Natural killer cell (primary cell): ENCODE measurements at regions not wholly inside any gene's neighbourhood (a gene's known extent, or its start where the extent isn't known, plus 50 kb on each side); places are given as distances from the start of the nearest gene placed in this dataset.

Experiments used
- ATAC-seq, 3 donors: fragments of 150-1000 bp in 2 of 3; fragments of 200-7000 bp in 1 of 3; cut with Tn5 transposase; 1 replicate in 1 of 3; 2 replicates in 2 of 3; pipeline ENCODE4 v1.10.0; 2021; ENCODE audit warnings: mild to moderate bottlenecking in 2 of 3, moderate library complexity in 2 of 3
- DNase-seq, 2 donors: peaks; one replicate each; pipeline versions ENCODE4 v3.0.0 to v3.0.0-alpha.2; 2013 to 2021; ENCODE audit warnings: mixed read lengths in 1 of 2
- H3K27ac ChIP-seq: one replicate; pipeline ENCODE4 v1.5.1; 2013; ENCODE audit warnings: mild to moderate bottlenecking, low read length
- H3K27me3 ChIP-seq: one replicate; pipeline ENCODE4 v1.6.1; 2013; ENCODE audit warnings: low read length; ENCODE audit not compliant: control insufficient read depth, insufficient read depth
- H3K36me3 ChIP-seq: one replicate; pipeline ENCODE4 v1.6.1; 2013; ENCODE audit warnings: low read length; ENCODE audit not compliant: control insufficient read depth, insufficient read depth
- H3K4me1 ChIP-seq: one replicate; pipeline ENCODE4 v1.6.1; 2013; ENCODE audit warnings: low read length; ENCODE audit not compliant: control insufficient read depth, insufficient read depth
- H3K4me3 ChIP-seq: one replicate; pipeline ENCODE4 v1.5.1; 2013; ENCODE audit warnings: low read length
- H3K9me3 ChIP-seq: one replicate; pipeline ENCODE4 v1.6.1; 2013; ENCODE audit warnings: low read length; ENCODE audit not compliant: control insufficient read depth, insufficient read depth
- H3K27ac Mint-ChIP-seq, 2 donors: one replicate each; pipeline ENCODE4 v1.8.0; 2022; ENCODE audit warnings: mild to moderate bottlenecking in 2 of 2, mixed read lengths in 2 of 2, moderate library complexity in 1 of 2
- H3K27me3 Mint-ChIP-seq, 2 donors: one replicate each; pipeline ENCODE4 v1.8.0; 2022; ENCODE audit warnings: low read depth in 2 of 2, mixed read lengths in 2 of 2
- H3K36me3 Mint-ChIP-seq: one replicate; pipeline ENCODE4 v1.8.0; 2022; ENCODE audit warnings: mixed read lengths
- H3K4me1 Mint-ChIP-seq, 2 donors: one replicate each; pipeline ENCODE4 v1.8.0; 2022; ENCODE audit warnings: mixed read lengths in 2 of 2
- H3K4me3 Mint-ChIP-seq: one replicate; pipeline ENCODE4 v1.8.0; 2022; ENCODE audit warnings: mild to moderate bottlenecking, moderate library complexity, mixed read lengths
- H3K9me3 Mint-ChIP-seq, 2 donors: one replicate each; pipeline ENCODE4 v1.8.0; 2022; ENCODE audit warnings: mixed read lengths in 2 of 2
- WGBS: methylation state at CpG from one replicate; pipeline ENCODE4 v1.1.7; 2013; ENCODE audit warnings: missing lambda C conversion rate; ENCODE audit not compliant: insufficient coverage; 5-methylcytosine and 5-hydroxymethylcytosine counted together
- intact Hi-C: fragments of 100-400 bp; cut with micrococcal nuclease; formaldehyde crosslinking; loops from one replicate; pipeline ENCODE4 v1.14.2; 2022
- TF ChIP-seq, protein P1 (sequence below): fragments of 200-600 bp; IDR thresholded peaks from one replicate; pipeline ENCODE4 v1.8.0; 2022; ENCODE audit warnings: antibody characterized with exemption

DNA sequence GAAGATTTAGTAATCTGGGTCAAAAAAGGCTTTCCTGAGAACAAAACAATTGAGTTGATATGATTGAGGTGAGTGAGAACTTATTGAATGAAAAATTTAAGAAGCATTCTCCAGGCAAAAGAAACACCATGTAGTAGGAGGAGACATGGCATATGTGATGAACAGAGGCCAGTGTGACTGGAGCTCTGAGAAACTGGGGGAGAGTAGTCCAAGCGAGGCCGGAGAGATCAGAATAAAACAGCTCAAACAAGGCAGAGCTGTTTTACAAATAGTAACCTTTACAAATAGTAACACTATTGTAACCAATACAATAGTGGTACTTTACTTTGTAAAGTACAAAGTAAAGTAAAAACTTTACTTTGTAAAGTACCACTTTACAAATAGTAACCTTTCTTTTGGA is 1159.1 kb downstream of the PCDH9 start:
- peaks cover 0 to 2% of the 10 kb centered on the region in 2 donors for H3K27me3 Mint-ChIP-seq
- H3K9me3 Mint-ChIP-seq = no peaks in the 10 kb centered on the region
- Histone ChIP-seq H3K27ac (no peak overlapping the region), H3K9me3 (no peaks in the 10 kb centered on the region), H3K27me3 (no peaks in the 10 kb centered on the region), H3K4me1 (no peaks in the 10 kb centered on the region), H3K4me3 (no peak overlapping the region), H3K36me3 (no peaks in the 10 kb centered on the region)
- no peak overlapping the region for H3K4me3 Mint-ChIP-seq
- H3K4me1 Mint-ChIP-seq = no peaks in the 10 kb centered on the region
- no peak for ATAC-seq
- TF ChIP-seq, protein P1, sequence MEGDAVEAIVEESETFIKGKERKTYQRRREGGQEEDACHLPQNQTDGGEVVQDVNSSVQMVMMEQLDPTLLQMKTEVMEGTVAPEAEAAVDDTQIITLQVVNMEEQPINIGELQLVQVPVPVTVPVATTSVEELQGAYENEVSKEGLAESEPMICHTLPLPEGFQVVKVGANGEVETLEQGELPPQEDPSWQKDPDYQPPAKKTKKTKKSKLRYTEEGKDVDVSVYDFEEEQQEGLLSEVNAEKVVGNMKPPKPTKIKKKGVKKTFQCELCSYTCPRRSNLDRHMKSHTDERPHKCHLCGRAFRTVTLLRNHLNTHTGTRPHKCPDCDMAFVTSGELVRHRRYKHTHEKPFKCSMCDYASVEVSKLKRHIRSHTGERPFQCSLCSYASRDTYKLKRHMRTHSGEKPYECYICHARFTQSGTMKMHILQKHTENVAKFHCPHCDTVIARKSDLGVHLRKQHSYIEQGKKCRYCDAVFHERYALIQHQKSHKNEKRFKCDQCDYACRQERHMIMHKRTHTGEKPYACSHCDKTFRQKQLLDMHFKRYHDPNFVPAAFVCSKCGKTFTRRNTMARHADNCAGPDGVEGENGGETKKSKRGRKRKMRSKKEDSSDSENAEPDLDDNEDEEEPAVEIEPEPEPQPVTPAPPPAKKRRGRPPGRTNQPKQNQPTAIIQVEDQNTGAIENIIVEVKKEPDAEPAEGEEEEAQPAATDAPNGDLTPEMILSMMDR = no peak
- no peak overlapping the region for H3K27ac Mint-ChIP-seq
- intact Hi-C loops = no loop called here
- no peak for DNase-seq
- WGBS = no CpG with 5 or more reads among the region's 2 CpGs
- no peaks in the 10 kb centered on the region for H3K36me3 Mint-ChIP-seq

DNA sequence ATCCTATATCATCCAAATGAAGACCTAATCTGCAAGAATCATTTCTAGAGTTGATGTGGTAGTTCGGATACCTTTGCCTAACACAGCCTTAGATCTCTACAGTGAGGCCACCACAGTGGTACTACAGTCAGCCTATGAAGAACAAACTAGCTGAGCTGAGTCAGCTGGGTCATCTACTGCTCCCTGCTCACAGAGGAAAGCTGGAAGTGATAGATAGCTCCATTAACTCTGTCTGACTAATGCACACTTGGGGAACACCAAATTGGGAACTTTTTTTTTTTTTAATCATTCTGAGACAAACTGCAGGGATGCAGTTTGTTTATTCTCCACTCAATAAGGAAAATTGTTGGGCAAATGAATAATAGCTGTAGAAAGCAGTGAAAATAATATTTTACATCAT is 1160.6 kb downstream of the PCDH9 start:
- H3K9me3 ChIP-seq = no peaks in the 10 kb centered on the region
- Mint-ChIP-seq H3K36me3 (no peaks in the 10 kb centered on the region), H3K27me3 (peaks cover 0 to 2% of the 10 kb centered on the region in 2 donors), H3K4me3 (no peak overlapping the region), H3K9me3 (no peaks in the 10 kb centered on the region), H3K27ac (no peak overlapping the region), H3K4me1 (no peaks in the 10 kb centered on the region)
- no peaks in the 10 kb centered on the region for H3K36me3 ChIP-seq
- DNase-seq = no peak
- no peak overlapping the region for H3K27ac ChIP-seq
- 80% methylated on average over 1 of the region's 1 CpG for WGBS
- H3K4me1 ChIP-seq = no peaks in the 10 kb centered on the region
- TF ChIP-seq, protein P1 = no peak
- no peak for ATAC-seq
- H3K4me3 ChIP-seq = no peak overlapping the region
- H3K27me3 ChIP-seq = no peaks in the 10 kb centered on the region
- intact Hi-C loops = no loop called here

DNA sequence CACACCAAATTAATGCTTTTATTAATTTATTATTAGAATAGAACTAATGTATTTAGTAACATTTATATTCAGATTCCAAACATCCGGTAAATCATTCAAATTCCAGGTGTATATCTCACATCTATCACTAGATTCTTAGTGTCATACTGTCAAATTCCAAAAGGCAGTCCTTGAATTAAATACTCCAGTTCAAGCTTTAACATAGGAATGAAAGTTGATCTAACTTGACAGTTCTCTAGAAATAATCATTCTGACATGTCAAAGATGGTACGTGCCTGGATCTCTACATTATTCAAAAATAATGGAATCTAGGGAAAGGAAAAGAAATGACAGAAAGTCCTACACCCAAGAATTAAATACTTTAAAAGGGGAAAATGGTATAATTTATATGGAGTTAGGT is 1161.5 kb downstream of the PCDH9 start:
- Histone ChIP-seq H3K27ac (no peak overlapping the region), H3K27me3 (no peaks in the 10 kb centered on the region), H3K4me1 (no peaks in the 10 kb centered on the region), H3K9me3 (no peaks in the 10 kb centered on the region), H3K36me3 (no peaks in the 10 kb centered on the region), H3K4me3 (no peak overlapping the region)
- DNase-seq (no peak), ATAC-seq (no peak)
- Mint-ChIP-seq H3K4me1 (no peaks in the 10 kb centered on the region), H3K4me3 (no peak overlapping the region), H3K27me3 (peaks cover 0 to 2% of the 10 kb centered on the region in 2 donors), H3K36me3 (no peaks in the 10 kb centered on the region), H3K27ac (no peak overlapping the region), H3K9me3 (no peaks in the 10 kb centered on the region)
- intact Hi-C loops = no loop called here
- TF ChIP-seq, protein P1 = no peak
- WGBS = 100% methylated on average over 1 of the region's 2 CpGs

DNA sequence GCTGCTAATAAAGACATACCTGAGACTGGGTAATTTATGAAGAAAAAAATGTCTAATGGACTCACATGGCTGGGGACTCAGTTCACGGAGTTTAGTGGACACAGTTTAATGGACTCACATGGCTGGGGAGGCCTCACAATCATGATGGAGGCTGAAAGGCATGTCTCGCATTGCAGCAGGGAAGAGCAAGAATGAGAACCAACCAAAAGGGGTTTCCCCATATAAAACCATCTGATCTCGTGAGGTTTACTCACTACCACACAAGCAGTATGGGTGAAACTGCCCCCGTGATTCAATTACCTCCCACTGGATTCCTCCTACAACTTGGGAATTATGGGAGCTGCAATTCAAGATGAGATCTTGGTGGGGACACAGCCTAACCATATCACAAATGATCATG is 1181.2 kb downstream of the PCDH9 start:
- H3K4me1 ChIP-seq = no peaks in the 10 kb centered on the region
- no peaks in the 10 kb centered on the region for H3K27me3 ChIP-seq
- no peaks in the 10 kb centered on the region for H3K9me3 ChIP-seq
- intact Hi-C loops = no loop called here
- Mint-ChIP-seq H3K27ac (no peak overlapping the region), H3K4me3 (no peak overlapping the region), H3K36me3 (no peaks in the 10 kb centered on the region), H3K9me3 (peaks cover 0 to 7% of the 10 kb centered on the region in 2 donors), H3K27me3 (no peaks in the 10 kb centered on the region), H3K4me1 (no peaks in the 10 kb centered on the region)
- WGBS = 53% methylated on average over 4 of the region's 4 CpGs
- ATAC-seq (no peak), DNase-seq (no peak)
- TF ChIP-seq, protein P1 = no peak
- no peak overlapping the region for H3K27ac ChIP-seq
- H3K4me3 ChIP-seq = no peak overlapping the region
- H3K36me3 ChIP-seq = no peaks in the 10 kb centered on the region
